Inflammatory macrophage (primary cell): ENCODE measurements at regions not wholly inside any gene's neighbourhood (a gene's known extent, or its start where the extent isn't known, plus 50 kb on each side); places are given as distances from the start of the nearest gene placed in this dataset.

Source experiments
- DNase-seq, 2 donors: peaks; one replicate each; pipeline ENCODE4 v3.0.0-alpha.2; 2020 to 2022

GRCh38 chrX:51437521-51437920 is 58.9 kb downstream of the NUDT11 start:
- no peak for DNase-seq

GRCh38 chrX:51435101-51435500 is 61.3 kb downstream of the NUDT11 start:
- DNase-seq: no peak

GRCh38 chrX:51421972-51422597 is 74.3 kb downstream of the NUDT11 start:
- no peak for DNase-seq

GRCh38 chrX:51420610-51421009 is 75.8 kb downstream of the NUDT11 start:
- DNase-seq: peak; percentile 6 to 21

GRCh38 chrX:51408462-51408861 is 75.8 kb downstream of the NUDT10 start:
- no peak for DNase-seq

GRCh38 chrX:51407520-51408409 is 75.1 kb downstream of the NUDT10 start:
- no peak for DNase-seq

- no peak for DNase-seq
Observed at GRCh38 chrX:51406688-51407519, 74.3 kb downstream of the NUDT10 start.

GRCh38 chrX:51404445-51404844 is 71.8 kb downstream of the NUDT10 start:
- DNase-seq: no peak

GRCh38 chrX:51395810-51396728 is 63.4 kb downstream of the NUDT10 start:
- no peak for DNase-seq

GRCh38 chrX:51395480-51395809 is 62.8 kb downstream of the NUDT10 start:
- no peak for DNase-seq
